Stimulated activated naive CD4-positive, alpha-beta T cell (primary cell): ENCODE measurements at regions not wholly inside any gene's neighbourhood (a gene's known extent, or its start where the extent isn't known, plus 50 kb on each side); places are given as distances from the start of the nearest gene placed in this dataset.
"Not testable (repeated sequence)": the region's sequence is repeated elsewhere in the genome, so short reads cannot be mapped to it uniquely, and the experiment has no call there.

Experiments used
- DNase-seq, 6 experiments: peaks; one replicate each; lab custom pipeline; 2025; lab: John Stamatoyannopoulos, UW

DNA sequence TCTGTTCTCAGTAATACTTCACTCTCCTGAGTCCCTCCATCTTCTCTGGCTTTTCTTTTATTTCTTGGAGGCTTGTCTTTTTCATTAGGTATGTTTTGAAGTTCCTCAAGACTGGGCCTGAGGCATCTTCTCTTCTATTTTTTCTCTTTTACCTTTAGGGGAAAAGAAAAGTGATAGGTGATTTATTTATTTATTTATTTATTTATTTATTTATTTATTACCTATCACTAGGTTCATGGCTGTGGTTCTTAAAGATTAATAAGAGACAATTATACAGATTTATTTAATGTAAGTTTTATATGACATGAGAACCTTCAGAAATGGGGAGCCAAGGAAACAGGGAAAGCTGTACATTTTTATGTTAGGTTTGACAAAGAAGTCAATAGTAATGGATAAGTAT lies 330.3 kb upstream of the RBMS3 start:
- no peak for DNase-seq

GRCh38 chr3:28951772-28952556 lies 328.9 kb upstream of the RBMS3 start:
- no peak for DNase-seq

- DNase-seq = no peak
Observed at GRCh38 chr3:28958656-28959055, 322.2 kb upstream of the RBMS3 start.

- DNase-seq = no peak
Observed at GRCh38 chr3:28971156-28971555, 309.7 kb upstream of the RBMS3 start.

DNA sequence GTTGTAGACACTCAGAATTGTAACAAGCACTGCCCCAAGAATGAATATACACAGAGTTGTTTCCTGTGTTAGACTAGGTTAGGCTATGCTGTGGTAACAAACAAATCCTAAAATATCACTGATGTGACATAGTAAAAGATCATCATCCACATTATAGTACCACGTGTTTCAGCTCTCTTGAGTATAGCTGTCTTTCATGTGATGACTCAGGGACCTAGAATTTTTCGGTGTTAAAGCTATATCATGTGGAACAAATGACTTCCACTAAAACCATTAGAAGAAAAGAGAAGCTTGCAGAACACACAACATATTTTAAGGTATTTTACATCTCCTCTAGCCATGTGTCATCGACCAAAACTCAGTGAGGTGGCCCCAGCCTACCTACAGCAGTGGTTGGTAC lies 307.9 kb upstream of the RBMS3 start:
- no peak for DNase-seq

GRCh38 chr3:28973609-28974008 lies 307.3 kb upstream of the RBMS3 start:
- DNase-seq = no peak

- DNase-seq = no peak
Observed at GRCh38 chr3:28978092-28978491, 302.8 kb upstream of the RBMS3 start.

DNA sequence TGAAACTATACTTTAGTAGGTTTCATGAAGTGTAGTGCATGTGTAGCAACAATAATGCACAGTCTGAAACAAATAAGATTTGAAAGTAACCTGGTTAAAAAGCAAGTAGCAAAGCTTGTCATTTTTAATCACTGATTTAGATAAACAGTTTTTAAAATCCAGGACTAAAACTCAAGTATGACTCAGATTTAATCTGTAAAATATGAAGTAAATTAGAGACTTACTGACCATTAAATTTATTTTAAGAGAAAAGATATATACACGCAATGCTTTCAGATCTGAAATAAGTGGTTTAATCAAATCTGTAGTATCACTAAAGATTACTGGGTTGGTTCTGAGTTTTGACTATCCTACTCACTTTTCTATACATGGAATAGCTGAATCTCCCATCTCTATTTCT lies 300.7 kb upstream of the RBMS3 start:
- DNase-seq = no peak

DNA sequence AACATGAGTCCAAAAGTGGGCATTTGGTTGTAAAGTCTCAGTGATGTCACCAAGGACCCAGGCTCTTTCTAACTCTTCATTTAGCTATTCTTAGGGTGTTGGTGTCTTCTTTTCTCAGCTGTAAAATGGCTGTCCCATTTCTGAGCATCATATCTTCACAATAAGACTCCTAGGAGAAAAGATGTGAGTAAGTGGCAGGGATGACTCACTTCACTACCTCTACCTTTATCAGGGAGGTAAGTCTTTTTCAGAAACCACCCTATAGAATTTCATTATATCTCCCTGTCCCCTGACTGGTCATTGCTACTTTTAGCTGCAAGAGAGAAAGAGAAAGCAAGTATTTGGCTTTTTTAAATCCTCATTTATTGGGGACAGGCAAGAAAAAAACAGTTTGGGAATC lies 300.2 kb upstream of the RBMS3 start:
- no peak for DNase-seq

- DNase-seq = no peak
Observed at GRCh38 chr3:28982906-28983305, 298.0 kb upstream of the RBMS3 start.

GRCh38 chr3:28986922-28987321 lies 293.9 kb upstream of the RBMS3 start:
- DNase-seq = no peak

DNA sequence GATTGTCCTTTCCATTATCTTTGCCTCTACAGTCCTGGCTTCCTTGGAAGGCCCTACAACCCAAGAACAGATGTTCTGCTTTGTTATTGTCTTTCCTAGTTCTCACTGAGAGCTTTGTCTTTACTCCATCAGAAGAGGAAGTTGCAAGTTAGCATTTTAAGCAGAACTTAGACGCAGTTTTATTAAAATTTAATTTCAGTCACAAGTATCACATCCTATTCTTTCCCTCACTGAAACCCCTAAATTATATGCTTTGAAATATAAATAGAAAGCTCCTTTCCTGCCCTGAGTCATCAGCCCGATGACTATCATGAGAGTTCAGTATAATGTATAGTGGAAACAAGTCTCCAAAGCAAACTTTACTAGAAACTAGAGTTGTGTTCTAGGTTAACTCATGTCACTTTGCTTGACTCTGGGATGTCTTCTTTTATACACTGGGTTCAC lies 291.2 kb upstream of the RBMS3 start:
- DNase-seq = no peak

GRCh38 chr3:28994161-28994905 lies 286.5 kb upstream of the RBMS3 start:
- DNase-seq = no peak

DNA sequence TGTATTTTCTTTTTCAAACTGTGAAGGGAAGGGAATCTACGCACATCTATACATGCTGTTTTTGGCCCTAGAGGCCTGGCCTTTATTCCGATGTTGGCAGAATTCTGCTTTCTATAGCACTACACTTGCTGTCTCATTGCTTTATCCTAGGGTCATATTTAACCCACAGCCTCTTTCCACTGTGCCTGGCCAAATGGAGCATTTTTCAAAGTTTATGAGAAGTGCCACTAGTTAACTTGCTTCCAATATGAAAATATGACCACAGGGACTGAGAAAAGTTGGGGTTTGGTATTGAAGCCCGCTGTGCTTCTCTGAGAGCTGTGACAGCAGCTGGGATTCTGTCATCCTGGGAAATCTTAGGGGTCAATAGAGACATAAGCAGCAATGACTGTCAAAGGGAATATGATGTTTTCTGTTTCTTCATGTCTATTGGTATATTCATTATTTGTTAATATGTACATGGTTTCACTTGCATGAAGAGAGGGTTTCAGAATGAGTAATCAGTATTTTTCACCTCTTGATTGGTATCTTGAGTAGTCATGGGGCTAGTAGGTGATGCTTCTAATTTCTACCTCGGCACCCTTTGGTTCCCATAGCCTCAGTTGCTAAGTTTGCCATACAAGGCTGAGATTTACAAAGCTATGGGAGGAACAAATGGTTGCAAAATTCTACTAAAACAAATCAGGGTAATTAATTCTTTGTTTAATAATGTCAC lies 275.8 kb upstream of the RBMS3 start:
- DNase-seq = no peak

GRCh38 chr3:29005862-29006261 lies 275.0 kb upstream of the RBMS3 start:
- no peak for DNase-seq

DNA sequence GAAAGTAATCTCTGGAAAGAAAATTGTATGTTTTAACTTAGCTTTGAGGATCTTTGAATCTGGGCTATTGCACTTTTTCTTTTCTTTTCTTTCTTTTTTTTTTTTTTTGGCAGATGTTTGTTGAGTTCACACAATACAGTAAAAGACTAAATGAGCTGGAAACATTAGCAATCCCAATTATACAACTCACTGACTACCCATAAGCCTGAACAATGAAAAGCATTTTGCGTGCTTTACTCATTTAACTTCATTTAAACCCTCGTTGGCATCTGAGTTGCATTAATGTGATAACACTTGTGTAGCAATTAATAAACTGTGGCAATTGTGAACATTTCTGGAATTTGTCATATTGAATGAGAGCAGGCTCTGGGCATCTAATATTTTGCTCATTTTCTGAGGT lies 269.4 kb upstream of the RBMS3 start:
- DNase-seq = no peak

DNA sequence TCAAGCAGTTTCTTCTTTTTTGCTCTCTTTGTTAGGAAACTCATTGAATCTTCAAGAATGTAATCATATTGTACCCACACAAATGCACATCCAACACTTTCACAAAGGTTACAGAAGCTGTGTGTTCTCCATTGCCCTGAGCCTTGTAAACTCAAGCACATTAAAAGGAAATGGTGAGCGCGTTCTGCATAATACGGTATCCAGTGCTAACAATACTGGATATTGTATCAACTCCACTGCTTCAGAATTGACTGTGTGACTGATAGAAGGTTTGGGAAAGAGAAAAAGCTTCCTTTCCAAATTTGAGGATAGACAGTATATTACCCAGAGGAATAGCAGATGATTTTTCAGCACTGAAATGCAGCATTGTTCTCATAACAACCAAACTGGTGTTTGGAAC lies 268.9 kb upstream of the RBMS3 start:
- DNase-seq = no peak

- DNase-seq = no peak
Observed at GRCh38 chr3:29022976-29023375, 257.9 kb upstream of the RBMS3 start.

GRCh38 chr3:29026286-29026685 lies 254.6 kb upstream of the RBMS3 start:
- no peak for DNase-seq

DNA sequence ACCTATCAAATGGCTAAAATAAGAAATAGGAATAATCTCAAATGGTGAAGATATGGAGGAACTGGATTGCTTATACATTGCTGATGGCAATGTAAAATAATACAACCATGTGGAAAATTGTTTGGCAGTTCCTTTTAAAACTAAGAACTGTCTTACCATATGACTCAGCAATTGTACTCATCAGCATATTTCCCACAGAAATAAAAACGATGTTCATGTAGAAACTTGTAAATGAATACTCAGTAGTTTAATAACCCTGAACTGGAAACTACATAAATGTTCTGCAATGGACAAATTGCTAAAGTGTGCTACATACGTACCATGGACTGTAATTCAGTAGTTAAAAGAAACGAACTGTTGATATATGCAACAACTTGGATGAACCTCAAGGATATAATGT lies 253.9 kb upstream of the RBMS3 start:
- no peak for DNase-seq

DNA sequence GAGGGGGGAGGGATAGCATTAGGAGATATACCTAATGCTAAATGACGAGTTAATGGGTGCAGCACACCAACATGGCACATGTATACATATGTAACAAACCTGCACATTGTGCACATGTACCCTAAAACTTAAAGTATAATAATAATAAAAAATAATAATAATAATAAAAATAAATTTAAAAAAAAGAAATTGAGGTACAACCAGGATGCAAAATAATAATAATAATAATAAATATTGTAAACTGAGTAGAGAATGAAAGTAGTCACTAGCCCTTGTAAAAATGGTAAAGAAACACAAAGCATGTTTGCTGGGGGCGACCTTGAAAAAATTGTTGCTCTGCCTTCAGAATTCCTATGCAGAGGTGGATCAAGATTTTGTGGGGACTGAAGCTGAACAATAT lies 249.7 kb upstream of the RBMS3 start:
- not testable (repeated sequence) for DNase-seq

- DNase-seq = no peak
Observed at GRCh38 chr3:29033511-29033910, 247.4 kb upstream of the RBMS3 start.

DNA sequence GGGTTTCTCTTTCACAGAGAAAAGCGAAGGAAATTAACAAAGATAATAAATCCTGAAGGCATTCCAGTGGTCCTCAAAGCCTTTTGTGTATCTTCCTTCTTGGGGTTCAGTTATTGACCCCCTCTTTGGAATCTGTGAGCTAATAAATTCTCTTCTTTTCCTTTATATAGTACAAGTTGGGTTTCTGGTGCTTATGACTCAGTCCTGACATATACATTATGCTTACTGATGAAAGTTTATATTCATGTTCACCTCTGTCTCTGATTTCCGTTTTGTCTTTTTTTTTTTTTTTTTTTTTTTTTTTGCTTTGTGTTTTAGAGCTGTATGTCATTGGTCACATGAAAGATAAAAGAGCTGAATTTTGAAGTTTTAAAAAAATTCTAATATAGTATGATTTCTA lies 230.7 kb upstream of the RBMS3 start:
- no peak for DNase-seq
